ENCODE measurements at regions not wholly inside any gene's neighbourhood (a gene's known extent, or its start where the extent isn't known, plus 50 kb on each side); places are given as distances from the start of the nearest gene placed in this dataset.

DNA sequence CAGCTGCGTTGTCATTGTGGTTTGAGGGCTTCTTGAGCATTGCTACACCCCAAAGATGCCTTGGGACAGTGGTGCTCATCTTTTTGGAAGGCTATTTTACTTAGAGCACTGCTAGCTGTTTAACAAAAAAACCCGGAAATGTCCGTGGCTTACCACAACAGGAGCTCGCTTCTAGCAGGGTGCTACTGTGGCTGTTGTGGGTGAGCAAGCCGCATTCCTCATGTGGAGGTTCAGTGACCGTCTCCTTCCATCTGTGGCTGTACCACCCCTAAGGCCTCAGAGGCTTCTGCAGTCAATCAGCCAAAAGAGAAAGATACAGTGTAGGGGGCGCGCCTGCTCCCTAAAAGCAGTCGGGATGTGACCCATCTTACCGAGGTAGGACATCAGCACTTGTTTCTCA is 1004.2 kb downstream of the UQCRFS1 start:
- H3K9ac ChIP-seq (ENCODE audit: low read depth, low read length), result no peak overlapping the region
- H3K4me1 ChIP-seq (ENCODE audit: insufficient read depth, low read length), result no peaks in the 10 kb centered on the region
- no peak overlapping the region for H3K4me3 ChIP-seq (ENCODE audit: low read length)
- no peaks in the 10 kb centered on the region for H3K9me3 ChIP-seq (ENCODE audit: insufficient read depth, low read depth, low read length)
- WGBS, result 82% methylated on average over 10 of the region's 10 CpGs
- no peaks in the 10 kb centered on the region for H3K36me3 ChIP-seq (ENCODE audit: insufficient read depth, low read length)
- H3K27me3 ChIP-seq (ENCODE audit: insufficient read depth, low read length), result no peaks in the 10 kb centered on the region
- H3K27ac ChIP-seq (ENCODE audit: low read depth, low read length), result no peak overlapping the region

DNA sequence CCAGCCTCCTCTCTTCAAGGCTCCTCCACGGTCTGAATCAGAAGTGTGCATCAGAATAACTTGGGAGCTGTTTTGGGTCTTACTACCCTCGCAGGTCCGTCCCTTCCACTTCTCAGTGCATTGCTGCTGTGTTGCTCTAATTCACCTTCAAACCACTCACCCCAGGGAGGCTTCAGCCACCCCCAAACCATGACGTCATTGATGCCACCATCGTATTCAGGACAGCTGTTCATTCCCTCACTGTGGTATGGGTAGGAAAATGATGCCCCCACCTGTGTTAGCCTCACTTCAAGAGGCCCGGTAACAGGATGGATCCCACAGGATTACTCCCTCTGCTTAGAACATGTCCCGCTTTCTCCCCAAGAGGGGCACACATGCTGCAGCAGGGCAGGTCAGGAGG is 1005.7 kb downstream of the UQCRFS1 start:
- H3K36me3 ChIP-seq (ENCODE audit: insufficient read depth, low read length), result no peaks in the 10 kb centered on the region

DNA sequence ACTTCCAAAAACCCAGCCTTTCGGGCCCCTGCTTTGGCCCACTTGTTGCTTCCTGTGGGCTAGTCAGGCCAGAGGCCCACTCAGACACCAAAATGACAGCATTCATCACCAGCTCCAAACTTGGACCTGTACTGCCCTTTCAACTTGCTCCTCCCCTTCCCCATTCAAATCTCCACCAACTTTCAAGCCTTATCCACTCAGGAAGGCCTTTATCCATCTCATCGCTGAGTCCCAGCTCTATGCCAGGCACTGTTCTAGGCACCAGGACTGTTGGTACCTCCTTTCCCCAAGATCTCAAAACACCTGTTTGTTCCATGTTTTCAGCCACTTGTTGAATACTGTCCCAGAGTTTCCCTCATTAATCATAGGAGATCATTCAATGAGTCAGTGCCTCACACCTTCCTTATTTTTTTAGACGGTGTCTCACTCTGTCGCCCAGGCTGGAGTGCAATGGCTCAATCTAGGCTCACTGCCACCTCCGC is 1011.4 kb downstream of the UQCRFS1 start:
- Histone ChIP-seq H3K27ac (ENCODE audit: low read depth, low read length) (no peak overlapping the region), H3K27me3 (ENCODE audit: insufficient read depth, low read length) (no peaks in the 10 kb centered on the region), H3K9ac (ENCODE audit: low read depth, low read length) (no peak overlapping the region), H3K4me1 (ENCODE audit: insufficient read depth, low read length) (no peaks in the 10 kb centered on the region), H3K4me3 (ENCODE audit: low read length) (no peak overlapping the region), H3K9me3 (ENCODE audit: insufficient read depth, low read depth, low read length) (no peaks in the 10 kb centered on the region), H3K36me3 (ENCODE audit: insufficient read depth, low read length) (no peaks in the 10 kb centered on the region)
- WGBS, result 97% methylated on average over 5 of the region's 5 CpGs

More for the DNA sequence above, 1005.7 kb downstream of the UQCRFS1 start:
- 95% methylated on average over 7 of the region's 7 CpGs for WGBS
- Histone ChIP-seq H3K27me3 (ENCODE audit: insufficient read depth, low read length) (no peaks in the 10 kb centered on the region), H3K9me3 (ENCODE audit: insufficient read depth, low read depth, low read length) (no peaks in the 10 kb centered on the region), H3K4me1 (ENCODE audit: insufficient read depth, low read length) (no peaks in the 10 kb centered on the region), H3K27ac (ENCODE audit: low read depth, low read length) (no peak overlapping the region), H3K4me3 (ENCODE audit: low read length) (no peak overlapping the region), H3K9ac (ENCODE audit: low read depth, low read length) (no peak overlapping the region)

DNA sequence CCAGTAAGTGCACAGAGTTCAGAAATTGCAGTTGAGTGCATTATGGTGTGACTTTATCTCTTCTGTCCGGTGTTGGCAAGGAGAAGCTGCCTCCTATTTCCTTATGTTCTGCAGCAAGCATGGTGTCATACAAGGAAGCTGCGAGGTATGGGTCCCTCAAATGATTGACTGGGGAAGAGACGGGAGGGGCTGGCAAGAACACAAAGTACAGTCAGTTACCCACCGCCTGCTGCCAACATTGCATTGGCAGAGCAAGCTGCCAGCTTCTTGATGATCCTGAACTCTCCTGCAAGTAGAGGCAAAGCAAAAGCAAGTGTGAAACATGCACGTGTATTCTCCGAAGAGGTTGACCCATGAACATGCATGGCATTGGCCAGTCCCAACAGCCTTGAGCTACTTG is 1013.6 kb downstream of the UQCRFS1 start:
- Histone ChIP-seq H3K9me3 (ENCODE audit: insufficient read depth, low read depth, low read length) (no peaks in the 10 kb centered on the region), H3K9ac (ENCODE audit: low read depth, low read length) (no peak overlapping the region), H3K4me1 (ENCODE audit: insufficient read depth, low read length) (no peaks in the 10 kb centered on the region), H3K36me3 (ENCODE audit: insufficient read depth, low read length) (no peaks in the 10 kb centered on the region), H3K27me3 (ENCODE audit: insufficient read depth, low read length) (no peaks in the 10 kb centered on the region), H3K4me3 (ENCODE audit: low read length) (no peak overlapping the region), H3K27ac (ENCODE audit: low read depth, low read length) (no peak overlapping the region)
- WGBS, result 94% methylated on average over 6 of the region's 6 CpGs

DNA sequence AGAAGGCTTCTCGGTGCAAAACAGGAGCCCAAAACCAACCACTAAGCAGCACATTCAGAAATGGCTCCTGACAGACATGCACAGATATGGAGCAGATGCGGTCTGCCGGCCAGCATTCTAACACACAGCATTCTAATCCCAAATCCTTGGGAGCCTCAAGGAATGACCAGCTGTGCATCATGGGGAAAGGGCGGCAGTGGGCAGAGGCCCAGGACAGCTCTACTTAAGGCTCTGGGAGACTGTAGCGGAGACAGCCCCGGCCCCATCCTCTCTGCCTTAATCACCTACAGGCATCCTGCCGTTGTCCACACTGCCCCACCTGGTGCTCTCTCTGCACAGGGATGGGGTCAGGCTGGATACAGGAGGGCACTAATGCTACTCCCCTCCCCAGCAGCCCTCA is 1016.0 kb downstream of the UQCRFS1 start:
- no peaks in the 10 kb centered on the region for H3K36me3 ChIP-seq (ENCODE audit: insufficient read depth, low read length)
- no peaks in the 10 kb centered on the region for H3K9me3 ChIP-seq (ENCODE audit: insufficient read depth, low read depth, low read length)
- H3K27ac ChIP-seq (ENCODE audit: low read depth, low read length), result no peak overlapping the region
- H3K27me3 ChIP-seq (ENCODE audit: insufficient read depth, low read length), result no peaks in the 10 kb centered on the region
- H3K9ac ChIP-seq (ENCODE audit: low read depth, low read length), result no peak overlapping the region
- H3K4me3 ChIP-seq (ENCODE audit: low read length), result no peak overlapping the region
- 89% methylated on average over 7 of the region's 7 CpGs for WGBS
- no peaks in the 10 kb centered on the region for H3K4me1 ChIP-seq (ENCODE audit: insufficient read depth, low read length)

DNA sequence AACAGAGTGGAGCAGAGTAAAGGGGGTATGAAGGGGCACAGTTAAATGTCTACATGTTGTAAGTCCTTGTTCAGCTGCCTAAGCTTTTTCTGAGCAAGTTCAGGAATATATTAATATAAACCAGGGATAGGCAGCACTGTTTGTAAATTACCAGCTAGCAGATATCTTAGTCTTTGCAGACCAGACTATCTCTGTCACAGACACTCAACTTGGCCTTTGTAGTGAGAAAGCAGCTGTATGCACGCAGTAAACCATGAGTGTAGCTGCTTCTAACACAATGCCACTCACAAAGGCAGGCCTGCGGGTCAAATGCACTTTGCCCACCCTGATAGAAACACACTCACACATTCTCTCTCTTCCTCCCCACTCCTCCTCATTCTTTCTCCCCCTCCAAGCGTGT is 1016.9 kb downstream of the UQCRFS1 start:
- Histone ChIP-seq H3K9ac (ENCODE audit: low read depth, low read length) (no peak overlapping the region), H3K27ac (ENCODE audit: low read depth, low read length) (no peak overlapping the region), H3K4me1 (ENCODE audit: insufficient read depth, low read length) (no peaks in the 10 kb centered on the region), H3K4me3 (ENCODE audit: low read length) (no peak overlapping the region), H3K27me3 (ENCODE audit: insufficient read depth, low read length) (no peaks in the 10 kb centered on the region), H3K36me3 (ENCODE audit: insufficient read depth, low read length) (no peaks in the 10 kb centered on the region), H3K9me3 (ENCODE audit: insufficient read depth, low read depth, low read length) (no peaks in the 10 kb centered on the region)
- WGBS, result 82% methylated on average over 3 of the region's 3 CpGs

DNA sequence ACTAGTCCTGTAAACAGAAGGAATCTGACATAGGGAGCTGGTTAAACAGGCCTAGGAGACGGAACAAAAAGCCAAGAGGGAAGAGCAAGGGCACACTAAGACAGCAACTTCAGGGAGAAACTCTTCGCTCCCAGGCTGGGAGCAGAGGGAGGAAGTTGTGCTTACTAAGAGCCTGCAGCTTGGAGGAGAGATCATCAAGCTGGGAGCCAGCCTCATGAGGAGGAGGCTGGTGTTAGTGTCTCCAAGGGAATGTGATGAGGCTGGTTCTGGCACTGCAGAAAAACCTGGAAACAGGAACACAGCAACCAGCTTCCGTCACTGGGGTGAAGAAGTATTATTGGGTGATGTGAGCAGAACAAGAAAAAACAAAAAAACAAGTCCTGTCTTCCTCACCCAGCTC is 1027.3 kb downstream of the UQCRFS1 start:
- H3K9ac ChIP-seq (ENCODE audit: low read depth, low read length), result no peak overlapping the region
- H3K27me3 ChIP-seq (ENCODE audit: insufficient read depth, low read length), result no peaks in the 10 kb centered on the region
- H3K4me3 ChIP-seq (ENCODE audit: low read length), result no peak overlapping the region
- H3K4me1 ChIP-seq (ENCODE audit: insufficient read depth, low read length), result peaks cover 17% of the 10 kb centered on the region
- H3K9me3 ChIP-seq (ENCODE audit: insufficient read depth, low read depth, low read length), result peaks cover 3% of the 10 kb centered on the region; the same call in 1 of the 2 replicates
- 83% methylated on average over 3 of the region's 3 CpGs for WGBS
- H3K36me3 ChIP-seq (ENCODE audit: insufficient read depth, low read length), result no peaks in the 10 kb centered on the region
- H3K27ac ChIP-seq (ENCODE audit: low read depth, low read length), result no peak overlapping the region

DNA sequence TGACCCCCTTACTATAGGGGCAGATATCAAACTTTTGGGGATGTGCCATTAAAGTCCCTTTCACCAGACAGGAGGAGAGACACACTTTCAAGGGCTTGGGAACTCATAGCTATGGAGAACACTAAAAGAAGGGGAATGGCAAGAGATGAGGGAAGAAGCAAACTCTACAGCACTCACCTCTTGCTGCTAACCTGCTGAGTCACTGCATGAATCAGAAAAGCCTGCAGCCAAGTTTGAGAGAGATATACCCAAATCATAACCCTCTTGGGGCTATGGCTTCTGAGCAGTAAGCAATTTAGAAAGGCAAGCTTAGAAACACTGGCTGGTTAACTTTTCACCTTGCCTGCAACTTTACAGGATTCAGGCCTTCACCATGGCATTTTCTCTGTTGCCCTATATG is 1028.0 kb downstream of the UQCRFS1 start:
- Histone ChIP-seq H3K36me3 (ENCODE audit: insufficient read depth, low read length) (no peaks in the 10 kb centered on the region), H3K27ac (ENCODE audit: low read depth, low read length) (no peak overlapping the region), H3K4me1 (ENCODE audit: insufficient read depth, low read length) (peaks cover 17% of the 10 kb centered on the region), H3K9me3 (ENCODE audit: insufficient read depth, low read depth, low read length) (peaks cover 3% of the 10 kb centered on the region; the same call in 1 of the 2 replicates), H3K27me3 (ENCODE audit: insufficient read depth, low read length) (no peaks in the 10 kb centered on the region), H3K9ac (ENCODE audit: low read depth, low read length) (no peak overlapping the region), H3K4me3 (ENCODE audit: low read length) (no peak overlapping the region)

DNA sequence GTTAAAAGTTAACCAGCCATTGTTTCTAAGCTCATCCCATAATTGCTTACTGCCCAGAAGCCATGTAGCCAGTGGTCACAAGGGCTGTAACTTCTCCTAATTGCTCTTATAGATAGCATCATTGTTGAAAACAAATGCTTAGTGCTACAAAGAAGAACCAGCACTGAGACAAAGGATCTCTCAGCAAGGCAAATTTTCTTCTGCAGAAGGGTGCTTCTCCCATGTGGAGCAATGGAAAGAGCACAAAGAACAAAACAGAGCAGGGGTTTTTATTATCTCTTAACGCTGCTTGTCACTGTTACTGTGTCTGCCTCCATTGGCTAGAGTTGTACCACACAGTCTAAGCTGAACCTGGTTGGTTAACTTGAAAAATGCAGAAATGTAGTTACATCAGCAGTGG is 1036.8 kb downstream of the UQCRFS1 start:
- no peaks in the 10 kb centered on the region for H3K4me1 ChIP-seq (ENCODE audit: insufficient read depth, low read length)
- H3K27me3 ChIP-seq (ENCODE audit: insufficient read depth, low read length), result no peaks in the 10 kb centered on the region
- H3K4me3 ChIP-seq (ENCODE audit: low read length), result no peak overlapping the region
- H3K9ac ChIP-seq (ENCODE audit: low read depth, low read length), result no peak overlapping the region
- no peaks in the 10 kb centered on the region for H3K36me3 ChIP-seq (ENCODE audit: insufficient read depth, low read length)
- H3K27ac ChIP-seq (ENCODE audit: low read depth, low read length), result no peak overlapping the region
- 99% methylated on average over 1 of the region's 1 CpG for WGBS
- peaks cover 27% of the 10 kb centered on the region for H3K9me3 ChIP-seq (ENCODE audit: insufficient read depth, low read depth, low read length)

DNA sequence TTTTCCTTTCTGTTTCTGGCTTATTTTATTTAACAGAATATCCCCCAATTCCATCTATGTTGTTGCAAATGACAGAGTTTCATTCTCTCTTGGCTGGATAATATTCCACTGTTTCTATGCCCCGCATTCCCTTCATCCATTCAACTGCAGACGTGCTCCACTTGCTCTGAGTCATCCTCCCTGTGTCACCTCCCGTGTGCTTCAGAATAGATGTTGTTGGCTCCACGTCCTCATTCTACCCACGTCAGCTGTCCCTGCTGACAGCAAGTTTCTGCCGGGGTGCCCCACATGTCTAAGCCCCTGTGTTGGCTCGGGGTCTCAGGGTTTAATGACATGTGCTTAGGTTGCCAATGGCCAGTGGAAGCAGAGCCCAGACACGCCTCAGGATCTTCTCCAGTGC is 1041.0 kb downstream of the UQCRFS1 start:
- WGBS, result 95% methylated on average over 8 of the region's 8 CpGs

DNA sequence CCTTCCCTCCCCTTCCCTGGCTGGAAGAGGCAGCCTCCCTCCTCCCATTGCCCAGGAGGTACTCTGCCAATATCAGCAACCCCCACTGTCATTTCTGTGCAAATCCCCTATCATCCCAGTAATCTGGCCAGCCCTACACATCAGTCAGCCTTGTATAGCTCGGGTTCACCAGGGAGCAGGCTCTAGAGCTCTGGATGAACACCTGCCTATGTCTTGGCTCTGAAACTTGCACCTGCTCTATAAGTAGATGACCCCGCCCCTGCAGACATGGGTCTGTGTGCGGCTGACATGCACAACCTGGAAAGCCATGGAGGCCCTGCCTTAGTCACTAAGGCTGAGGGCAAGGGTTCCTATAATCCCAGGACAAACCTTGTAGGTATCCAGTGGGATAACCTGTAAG is 1042.9 kb downstream of the UQCRFS1 start:
- 82% methylated on average over 3 of the region's 3 CpGs for WGBS
- Histone ChIP-seq H3K4me3 (ENCODE audit: low read length) (peak overlapping the region; percentile 16; the same call in 1 of the 2 replicates), H3K9ac (ENCODE audit: low read depth, low read length) (peak overlapping the region; percentile 54; the same call in 1 of the 2 replicates), H3K27ac (ENCODE audit: low read depth, low read length) (peak overlapping the region; percentile 83), H3K36me3 (ENCODE audit: insufficient read depth, low read length) (no peaks in the 10 kb centered on the region), H3K27me3 (ENCODE audit: insufficient read depth, low read length) (no peaks in the 10 kb centered on the region), H3K4me1 (ENCODE audit: insufficient read depth, low read length) (peaks cover 35% of the 10 kb centered on the region), H3K9me3 (ENCODE audit: insufficient read depth, low read depth, low read length) (0 out of 2 replicates have a peak, but pooled peaks cover under 1% of the 10 kb centered on the region)

More for the DNA sequence above, 1041.0 kb downstream of the UQCRFS1 start:
- Histone ChIP-seq H3K9ac (ENCODE audit: low read depth, low read length) (no peak overlapping the region), H3K27ac (ENCODE audit: low read depth, low read length) (no peak overlapping the region), H3K4me3 (ENCODE audit: low read length) (no peak overlapping the region), H3K27me3 (ENCODE audit: insufficient read depth, low read length) (no peaks in the 10 kb centered on the region), H3K36me3 (ENCODE audit: insufficient read depth, low read length) (no peaks in the 10 kb centered on the region), H3K9me3 (ENCODE audit: insufficient read depth, low read depth, low read length) (peaks cover 20% of the 10 kb centered on the region), H3K4me1 (ENCODE audit: insufficient read depth, low read length) (peaks cover 35% of the 10 kb centered on the region)
